H1 (cell line): ENCODE measurements at regions not wholly inside any gene's neighbourhood (a gene's known extent, or its start where the extent isn't known, plus 50 kb on each side); places are given as distances from the start of the nearest gene placed in this dataset.

Experiments used
- GABPA ChIP-seq: IDR thresholded peaks from 2 replicates; pipeline ENCODE4 v1.6.1; 2011; ENCODE audit warnings: mild to moderate bottlenecking, low read length, moderate library complexity, borderline replicate concordance; ENCODE audit not compliant: insufficient read depth
- GTF2F1 ChIP-seq: IDR thresholded peaks from 2 replicates; pipeline ENCODE4 v1.6.1; 2012; ENCODE audit warnings: low read depth, low read length, improper control_type of control experiment, borderline replicate concordance
- TF ChIP-seq, protein P1 (sequence below): fragments of 300-600 bp; sonication (generic); IDR thresholded peaks from 2 replicates; pipeline ENCODE4 v1.7.1; 2012; ENCODE audit warnings: low read length, moderate library complexity, mild to moderate bottlenecking, inconsistent platforms; ENCODE audit not compliant: insufficient replicate concordance

DNA sequence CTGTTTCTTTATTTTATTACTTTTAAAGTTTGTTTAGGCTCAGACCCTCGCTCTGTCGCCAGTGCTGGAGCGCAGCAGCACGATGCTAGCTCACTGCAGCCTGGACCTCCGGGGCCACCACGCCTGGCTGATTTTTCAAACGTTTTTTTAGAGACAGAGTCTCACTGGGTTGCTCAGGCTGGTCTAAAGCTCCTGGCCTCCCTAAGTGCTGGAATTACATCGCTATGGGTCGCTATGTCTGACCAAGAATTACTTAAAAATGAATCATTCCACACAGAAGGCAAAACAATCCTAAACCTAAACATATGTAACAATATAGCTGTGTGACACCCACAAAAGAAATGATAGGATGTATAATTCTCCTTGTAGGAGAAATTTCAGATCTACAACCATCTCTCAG lies 86.9 kb upstream of the SIMC1 start (continued):
- TF ChIP-seq, protein P1, sequence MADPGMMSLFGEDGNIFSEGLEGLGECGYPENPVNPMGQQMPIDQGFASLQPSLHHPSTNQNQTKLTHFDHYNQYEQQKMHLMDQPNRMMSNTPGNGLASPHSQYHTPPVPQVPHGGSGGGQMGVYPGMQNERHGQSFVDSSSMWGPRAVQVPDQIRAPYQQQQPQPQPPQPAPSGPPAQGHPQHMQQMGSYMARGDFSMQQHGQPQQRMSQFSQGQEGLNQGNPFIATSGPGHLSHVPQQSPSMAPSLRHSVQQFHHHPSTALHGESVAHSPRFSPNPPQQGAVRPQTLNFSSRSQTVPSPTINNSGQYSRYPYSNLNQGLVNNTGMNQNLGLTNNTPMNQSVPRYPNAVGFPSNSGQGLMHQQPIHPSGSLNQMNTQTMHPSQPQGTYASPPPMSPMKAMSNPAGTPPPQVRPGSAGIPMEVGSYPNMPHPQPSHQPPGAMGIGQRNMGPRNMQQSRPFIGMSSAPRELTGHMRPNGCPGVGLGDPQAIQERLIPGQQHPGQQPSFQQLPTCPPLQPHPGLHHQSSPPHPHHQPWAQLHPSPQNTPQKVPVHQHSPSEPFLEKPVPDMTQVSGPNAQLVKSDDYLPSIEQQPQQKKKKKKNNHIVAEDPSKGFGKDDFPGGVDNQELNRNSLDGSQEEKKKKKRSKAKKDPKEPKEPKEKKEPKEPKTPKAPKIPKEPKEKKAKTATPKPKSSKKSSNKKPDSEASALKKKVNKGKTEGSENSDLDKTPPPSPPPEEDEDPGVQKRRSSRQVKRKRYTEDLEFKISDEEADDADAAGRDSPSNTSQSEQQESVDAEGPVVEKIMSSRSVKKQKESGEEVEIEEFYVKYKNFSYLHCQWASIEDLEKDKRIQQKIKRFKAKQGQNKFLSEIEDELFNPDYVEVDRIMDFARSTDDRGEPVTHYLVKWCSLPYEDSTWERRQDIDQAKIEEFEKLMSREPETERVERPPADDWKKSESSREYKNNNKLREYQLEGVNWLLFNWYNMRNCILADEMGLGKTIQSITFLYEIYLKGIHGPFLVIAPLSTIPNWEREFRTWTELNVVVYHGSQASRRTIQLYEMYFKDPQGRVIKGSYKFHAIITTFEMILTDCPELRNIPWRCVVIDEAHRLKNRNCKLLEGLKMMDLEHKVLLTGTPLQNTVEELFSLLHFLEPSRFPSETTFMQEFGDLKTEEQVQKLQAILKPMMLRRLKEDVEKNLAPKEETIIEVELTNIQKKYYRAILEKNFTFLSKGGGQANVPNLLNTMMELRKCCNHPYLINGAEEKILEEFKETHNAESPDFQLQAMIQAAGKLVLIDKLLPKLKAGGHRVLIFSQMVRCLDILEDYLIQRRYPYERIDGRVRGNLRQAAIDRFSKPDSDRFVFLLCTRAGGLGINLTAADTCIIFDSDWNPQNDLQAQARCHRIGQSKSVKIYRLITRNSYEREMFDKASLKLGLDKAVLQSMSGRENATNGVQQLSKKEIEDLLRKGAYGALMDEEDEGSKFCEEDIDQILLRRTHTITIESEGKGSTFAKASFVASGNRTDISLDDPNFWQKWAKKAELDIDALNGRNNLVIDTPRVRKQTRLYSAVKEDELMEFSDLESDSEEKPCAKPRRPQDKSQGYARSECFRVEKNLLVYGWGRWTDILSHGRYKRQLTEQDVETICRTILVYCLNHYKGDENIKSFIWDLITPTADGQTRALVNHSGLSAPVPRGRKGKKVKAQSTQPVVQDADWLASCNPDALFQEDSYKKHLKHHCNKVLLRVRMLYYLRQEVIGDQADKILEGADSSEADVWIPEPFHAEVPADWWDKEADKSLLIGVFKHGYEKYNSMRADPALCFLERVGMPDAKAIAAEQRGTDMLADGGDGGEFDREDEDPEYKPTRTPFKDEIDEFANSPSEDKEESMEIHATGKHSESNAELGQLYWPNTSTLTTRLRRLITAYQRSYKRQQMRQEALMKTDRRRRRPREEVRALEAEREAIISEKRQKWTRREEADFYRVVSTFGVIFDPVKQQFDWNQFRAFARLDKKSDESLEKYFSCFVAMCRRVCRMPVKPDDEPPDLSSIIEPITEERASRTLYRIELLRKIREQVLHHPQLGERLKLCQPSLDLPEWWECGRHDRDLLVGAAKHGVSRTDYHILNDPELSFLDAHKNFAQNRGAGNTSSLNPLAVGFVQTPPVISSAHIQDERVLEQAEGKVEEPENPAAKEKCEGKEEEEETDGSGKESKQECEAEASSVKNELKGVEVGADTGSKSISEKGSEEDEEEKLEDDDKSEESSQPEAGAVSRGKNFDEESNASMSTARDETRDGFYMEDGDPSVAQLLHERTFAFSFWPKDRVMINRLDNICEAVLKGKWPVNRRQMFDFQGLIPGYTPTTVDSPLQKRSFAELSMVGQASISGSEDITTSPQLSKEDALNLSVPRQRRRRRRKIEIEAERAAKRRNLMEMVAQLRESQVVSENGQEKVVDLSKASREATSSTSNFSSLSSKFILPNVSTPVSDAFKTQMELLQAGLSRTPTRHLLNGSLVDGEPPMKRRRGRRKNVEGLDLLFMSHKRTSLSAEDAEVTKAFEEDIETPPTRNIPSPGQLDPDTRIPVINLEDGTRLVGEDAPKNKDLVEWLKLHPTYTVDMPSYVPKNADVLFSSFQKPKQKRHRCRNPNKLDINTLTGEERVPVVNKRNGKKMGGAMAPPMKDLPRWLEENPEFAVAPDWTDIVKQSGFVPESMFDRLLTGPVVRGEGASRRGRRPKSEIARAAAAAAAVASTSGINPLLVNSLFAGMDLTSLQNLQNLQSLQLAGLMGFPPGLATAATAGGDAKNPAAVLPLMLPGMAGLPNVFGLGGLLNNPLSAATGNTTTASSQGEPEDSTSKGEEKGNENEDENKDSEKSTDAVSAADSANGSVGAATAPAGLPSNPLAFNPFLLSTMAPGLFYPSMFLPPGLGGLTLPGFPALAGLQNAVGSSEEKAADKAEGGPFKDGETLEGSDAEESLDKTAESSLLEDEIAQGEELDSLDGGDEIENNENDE = no peak
- TF ChIP-seq GTF2F1 = no peak
- no peak for TF ChIP-seq GABPA
- TF ChIP-seq, all 59 proteins: peak for 0
